Stimulated activated naive CD8-positive, alpha-beta T cell treated with anti-CD3 and anti-CD28 coated beads, Interleukin-15, Interleukin-2, amounts not matched to agents 100 U/mL and 50 U/mL, for 24 hours (primary cell): ENCODE measurements at regions not wholly inside any gene's neighbourhood (a gene's known extent, or its start where the extent isn't known, plus 50 kb on each side); places are given as distances from the start of the nearest gene placed in this dataset.

Source experiments
- ATAC-seq: fragments of 150-1000 bp; cut with Tn5 transposase; one replicate; pipeline ENCODE4 v1.10.0; 2021
- DNase-seq: peaks from one replicate; pipeline ENCODE4 v3.0.0; 2021

GRCh38 chr10:91137011-91137643 is 83.3 kb upstream of the PCGF5 start:
- DNase-seq (no peak), ATAC-seq (no peak)

- ATAC-seq (no peak), DNase-seq (no peak)
These were observed 82.6 kb upstream of the PCGF5 start for GRCh38 chr10:91137822-91138221.

GRCh38 chr10:91140995-91141549 is 79.4 kb upstream of the PCGF5 start:
- ATAC-seq: peak; percentile 40
- DNase-seq: no peak

- no peak for ATAC-seq
- DNase-seq: no peak
These were observed 75.5 kb upstream of the PCGF5 start for GRCh38 chr10:91144961-91145360.

DNA sequence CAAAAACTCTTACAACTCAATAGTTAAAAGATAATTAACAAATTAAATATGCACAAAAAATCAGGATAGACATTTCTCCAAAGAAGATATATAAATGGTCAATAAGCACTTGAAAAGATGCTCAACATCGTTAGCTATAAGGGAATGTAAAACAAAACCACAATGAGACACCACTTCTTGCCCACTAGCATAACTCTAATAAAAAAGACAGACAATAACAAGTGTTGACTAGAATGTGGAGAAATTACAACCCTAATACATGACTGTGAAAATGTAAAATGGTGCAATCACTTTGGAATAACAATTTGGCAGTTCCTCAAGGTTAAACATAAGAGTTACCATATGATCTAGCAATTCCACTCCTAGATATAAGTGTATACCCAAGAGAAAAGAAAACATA is 74.3 kb upstream of the PCGF5 start:
- DNase-seq (no peak), ATAC-seq (no peak)

DNA sequence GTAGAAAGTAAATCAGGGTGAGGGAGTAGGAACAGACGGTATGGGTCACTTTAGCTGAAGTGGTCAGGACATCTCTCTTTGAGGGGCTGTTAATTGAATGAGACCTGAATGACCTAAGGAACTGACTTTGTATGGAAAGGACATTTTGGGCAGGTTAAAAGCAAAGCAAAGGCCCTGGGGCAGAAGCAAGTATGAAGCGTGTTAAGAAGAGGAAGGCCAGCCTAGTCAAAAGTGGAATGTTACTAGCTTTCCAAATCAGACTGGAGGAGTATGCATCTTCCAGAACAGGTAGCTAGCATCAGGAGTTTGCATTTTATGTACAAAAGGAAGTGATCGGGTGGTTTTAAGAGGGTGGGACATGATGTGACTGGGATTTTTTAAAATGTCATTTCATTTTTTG is 70.9 kb upstream of the PCGF5 start:
- ATAC-seq: no peak
- no peak for DNase-seq

DNA sequence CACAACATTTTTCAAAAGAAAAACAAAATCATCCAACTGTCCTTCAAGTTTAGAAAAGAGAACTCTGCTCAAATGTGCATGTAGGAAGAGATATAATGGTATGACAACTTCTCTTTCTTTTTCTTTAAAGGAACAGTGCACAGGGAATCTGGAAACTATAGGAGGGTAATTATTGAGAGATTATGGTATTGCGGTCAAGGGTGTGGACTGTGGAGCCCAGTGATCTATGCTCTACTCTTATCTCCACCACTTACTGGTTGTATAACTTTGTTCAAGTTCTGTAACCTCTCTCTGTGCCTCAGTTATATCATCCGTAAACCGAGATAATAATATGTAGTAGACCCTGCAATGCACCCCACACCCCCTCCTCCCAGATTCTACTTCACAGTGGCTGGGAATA is 69.8 kb upstream of the PCGF5 start:
- DNase-seq (no peak), ATAC-seq (no peak)

- ATAC-seq (no peak), DNase-seq (no peak)
These were observed 67.0 kb upstream of the PCGF5 start for GRCh38 chr10:91153508-91153907.

DNA sequence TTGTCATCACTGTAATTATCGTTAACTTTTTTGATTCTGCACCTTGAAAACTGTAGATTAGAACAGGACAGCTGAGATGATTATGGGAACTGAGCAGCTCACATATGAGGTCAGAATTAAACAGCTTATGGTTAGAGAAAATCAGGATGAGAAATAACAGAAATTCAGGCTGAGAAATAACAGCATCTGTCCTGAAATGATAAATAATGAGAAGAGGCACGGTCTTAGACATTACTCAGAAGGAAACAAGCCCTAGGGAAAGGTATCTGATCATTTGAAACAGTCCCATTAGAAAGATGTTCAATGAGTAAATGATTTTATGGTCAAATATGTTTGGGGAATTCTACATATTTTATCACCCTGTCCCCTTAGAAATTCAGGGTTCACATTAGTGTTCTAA is 65.6 kb upstream of the PCGF5 start:
- ATAC-seq: no peak

DNA sequence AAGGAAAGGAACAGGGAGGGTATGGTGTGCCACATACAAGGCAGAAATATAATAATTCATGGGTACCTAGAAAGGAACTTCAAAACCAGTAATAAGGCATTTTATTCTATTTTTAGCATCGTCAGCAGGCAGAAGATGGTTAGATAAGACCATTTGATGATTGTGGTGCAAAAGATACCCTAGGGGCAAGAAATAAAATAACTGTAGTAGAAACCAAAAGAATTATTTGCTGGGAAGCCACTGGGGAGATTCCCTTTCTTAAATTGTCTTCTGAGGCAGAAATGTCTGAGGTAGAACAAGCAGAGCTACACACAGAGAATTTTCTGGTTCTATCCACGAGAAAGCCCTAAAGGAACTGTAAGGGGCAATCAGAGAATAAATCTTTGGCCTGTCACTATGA is 64.3 kb upstream of the PCGF5 start:
- no peak for ATAC-seq
- DNase-seq: no peak

More for the DNA sequence above, 65.6 kb upstream of the PCGF5 start:
- no peak for DNase-seq

- DNase-seq (no peak), ATAC-seq (no peak)
These were observed 61.1 kb upstream of the PCGF5 start for GRCh38 chr10:91159254-91159783.

GRCh38 chr10:91162050-91162494 is 58.4 kb upstream of the PCGF5 start:
- peak; percentile 23 for DNase-seq

DNA sequence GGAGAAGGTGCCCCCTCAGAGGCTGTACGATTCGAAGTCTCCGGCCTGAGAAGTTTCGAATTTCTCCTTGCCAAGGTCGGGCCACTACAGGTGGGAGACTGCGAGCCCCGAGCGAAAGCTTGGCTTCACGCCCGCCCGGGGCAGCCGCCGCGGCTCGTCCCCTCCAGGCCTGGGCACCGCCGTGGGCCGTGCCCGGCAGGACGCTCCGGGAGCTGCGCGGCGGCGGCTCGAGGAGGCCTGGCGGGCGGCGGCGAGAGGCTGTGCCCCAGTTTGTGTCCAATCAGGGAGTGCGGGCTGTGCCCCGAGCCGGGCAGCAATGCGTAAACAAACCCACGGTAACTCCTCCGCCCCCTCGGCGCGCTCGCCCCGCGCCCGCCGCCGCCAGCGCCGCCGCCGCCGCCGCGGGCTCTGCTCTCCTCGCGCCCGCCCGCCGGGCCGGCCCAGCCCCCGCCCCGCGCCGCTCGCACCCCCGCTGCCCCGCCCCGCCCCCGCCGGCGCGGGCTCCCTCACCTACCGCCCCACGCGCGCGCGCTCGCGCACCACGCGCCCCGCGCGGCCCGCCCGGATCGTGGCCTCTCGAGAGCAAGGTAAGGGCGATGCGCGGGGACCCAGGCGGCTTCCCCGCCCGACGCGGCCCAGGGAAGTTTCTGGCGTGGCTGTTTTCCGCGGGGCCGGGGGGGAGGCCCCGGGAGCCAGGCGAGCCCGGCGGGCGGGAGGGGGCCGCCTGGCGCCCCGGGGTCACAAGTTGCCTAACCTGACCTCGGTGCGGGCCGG is 57.8 kb upstream of the PCGF5 start:
- peak; percentile 72 for DNase-seq
- peak; percentile 51 for ATAC-seq

More at GRCh38 chr10:91162050-91162494, 58.4 kb upstream of the PCGF5 start:
- ATAC-seq: peak; percentile 13

DNA sequence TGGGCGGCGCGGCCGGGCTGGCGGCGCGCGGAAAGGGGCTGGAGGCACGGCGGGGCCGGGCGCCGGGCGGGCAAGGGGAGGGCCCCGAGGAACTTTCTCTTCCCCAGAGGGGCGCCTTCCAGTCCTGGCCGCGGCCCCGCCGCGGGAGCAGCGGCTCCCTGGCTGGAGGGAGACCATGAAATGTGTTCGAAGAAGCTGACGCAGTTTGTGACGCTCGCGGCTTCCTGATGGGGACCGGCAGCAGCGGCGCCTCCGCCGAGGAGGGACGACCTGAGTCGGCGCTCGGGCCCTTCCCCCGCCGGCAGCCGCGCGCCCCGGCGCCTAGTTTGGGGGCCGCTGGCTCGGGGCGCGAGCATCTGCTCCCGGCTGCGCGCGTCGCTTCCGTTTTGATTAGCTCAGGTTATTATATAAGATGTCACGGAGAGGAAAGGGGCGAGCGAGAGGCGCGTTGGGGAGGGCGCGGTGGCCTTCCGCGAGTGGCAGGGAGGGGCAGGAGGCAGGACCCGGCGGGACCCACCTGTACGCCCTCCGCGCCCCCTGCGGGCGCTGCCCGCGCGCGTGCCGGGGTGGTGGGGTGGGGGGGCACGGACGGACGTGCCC is 57.1 kb upstream of the PCGF5 start:
- ATAC-seq (peak; percentile 47), DNase-seq (peak; percentile 76)

GRCh38 chr10:91163869-91164474 is 56.5 kb upstream of the PCGF5 start:
- peak; percentile 79 for DNase-seq

GRCh38 chr10:91164520-91165065 is 55.9 kb upstream of the PCGF5 start:
- DNase-seq (no peak), ATAC-seq (no peak)

More at GRCh38 chr10:91163869-91164474, 56.5 kb upstream of the PCGF5 start:
- peak; percentile 76 for ATAC-seq

GRCh38 chr10:91167406-91167805 is 53.1 kb upstream of the PCGF5 start:
- DNase-seq (no peak), ATAC-seq (no peak)

GRCh38 chr10:91170418-91170817 is 50.0 kb upstream of the PCGF5 start:
- no peak for ATAC-seq
- no peak for DNase-seq
